Left ventricle myocardium inferior (tissue), 1 donor: ENCODE measurements at regions not wholly inside any gene's neighbourhood (a gene's known extent, or its start where the extent isn't known, plus 50 kb on each side); places are given as distances from the start of the nearest gene placed in this dataset.

ENCODE experiments used
- DNase-seq: peaks from one replicate; pipeline ENCODE4 v3.0.0-alpha.2; 2020
- H3K27ac ChIP-seq: fragments of 200-600 bp; replicated peaks from 2 replicates; pipeline ENCODE4 v1.8.0; 2021
- H3K27me3 ChIP-seq: fragments of 200-600 bp; 2 replicates; pipeline ENCODE4 v1.8.0; 2021; ENCODE audit warnings: low read depth
- H3K36me3 ChIP-seq: fragments of 200-600 bp; 2 replicates; pipeline ENCODE4 v1.8.0; 2021
- H3K4me1 ChIP-seq: fragments of 200-600 bp; 2 replicates; pipeline ENCODE4 v1.8.0; 2021
- H3K4me3 ChIP-seq: fragments of 200-600 bp; 2 replicates; pipeline ENCODE4 v1.8.0; 2021; ENCODE audit warnings: mild to moderate bottlenecking, moderate library complexity
- H3K9me3 ChIP-seq: fragments of 200-600 bp; replicated peaks from 2 replicates; pipeline ENCODE4 v1.8.0; 2021
- intact Hi-C: fragments of 100-400 bp; cut with micrococcal nuclease; formaldehyde crosslinking; loops from one replicate; pipeline ENCODE4 v1.11.0; 2022
- TF ChIP-seq, protein P1 (sequence below): fragments of 200-600 bp; IDR thresholded peaks from 2 replicates; pipeline ENCODE4 v1.8.0; 2021; ENCODE audit warnings: antibody characterized with exemption, mild to moderate bottlenecking, borderline replicate concordance
- donor health status: DM: no; HTN: yes; CAD: no; lungs with severe emphysema.

GRCh38 chr16:80442779-80443178, 98.0 kb upstream of the DYNLRB2 start:
- TF ChIP-seq, protein P1, sequence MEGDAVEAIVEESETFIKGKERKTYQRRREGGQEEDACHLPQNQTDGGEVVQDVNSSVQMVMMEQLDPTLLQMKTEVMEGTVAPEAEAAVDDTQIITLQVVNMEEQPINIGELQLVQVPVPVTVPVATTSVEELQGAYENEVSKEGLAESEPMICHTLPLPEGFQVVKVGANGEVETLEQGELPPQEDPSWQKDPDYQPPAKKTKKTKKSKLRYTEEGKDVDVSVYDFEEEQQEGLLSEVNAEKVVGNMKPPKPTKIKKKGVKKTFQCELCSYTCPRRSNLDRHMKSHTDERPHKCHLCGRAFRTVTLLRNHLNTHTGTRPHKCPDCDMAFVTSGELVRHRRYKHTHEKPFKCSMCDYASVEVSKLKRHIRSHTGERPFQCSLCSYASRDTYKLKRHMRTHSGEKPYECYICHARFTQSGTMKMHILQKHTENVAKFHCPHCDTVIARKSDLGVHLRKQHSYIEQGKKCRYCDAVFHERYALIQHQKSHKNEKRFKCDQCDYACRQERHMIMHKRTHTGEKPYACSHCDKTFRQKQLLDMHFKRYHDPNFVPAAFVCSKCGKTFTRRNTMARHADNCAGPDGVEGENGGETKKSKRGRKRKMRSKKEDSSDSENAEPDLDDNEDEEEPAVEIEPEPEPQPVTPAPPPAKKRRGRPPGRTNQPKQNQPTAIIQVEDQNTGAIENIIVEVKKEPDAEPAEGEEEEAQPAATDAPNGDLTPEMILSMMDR, result no peak

GRCh38 chr16:80441935-80442334, 98.9 kb upstream of the DYNLRB2 start:
- no peaks in the 10 kb centered on the region for H3K36me3 ChIP-seq
- intact Hi-C loops, result no loop called here
- no peak overlapping the region for H3K4me3 ChIP-seq
- TF ChIP-seq, protein P1, result no peak
- no peak for DNase-seq
- H3K27ac ChIP-seq, result no peak overlapping the region
- H3K9me3 ChIP-seq, result no peaks in the 10 kb centered on the region
- no peaks in the 10 kb centered on the region for H3K4me1 ChIP-seq
- peaks cover 13% of the 10 kb centered on the region for H3K27me3 ChIP-seq

More at GRCh38 chr16:80442779-80443178, 98.0 kb upstream of the DYNLRB2 start:
- Histone ChIP-seq H3K9me3 (no peaks in the 10 kb centered on the region), H3K36me3 (no peaks in the 10 kb centered on the region), H3K4me1 (no peaks in the 10 kb centered on the region), H3K27ac (no peak overlapping the region), H3K27me3 (peaks cover 13% of the 10 kb centered on the region), H3K4me3 (no peak overlapping the region)
- intact Hi-C loops, result no loop called here
- no peak for DNase-seq

GRCh38 chr16:80440667-80441066, 100.1 kb upstream of the DYNLRB2 start:
- TF ChIP-seq, protein P1, result no peak
- no peak overlapping the region for H3K27ac ChIP-seq
- peaks cover 13% of the 10 kb centered on the region for H3K27me3 ChIP-seq
- intact Hi-C loops, result no loop called here
- H3K36me3 ChIP-seq, result no peaks in the 10 kb centered on the region
- no peaks in the 10 kb centered on the region for H3K9me3 ChIP-seq
- DNase-seq, result no peak
- no peak overlapping the region for H3K4me3 ChIP-seq
- H3K4me1 ChIP-seq, result no peaks in the 10 kb centered on the region

- Histone ChIP-seq H3K36me3 (no peaks in the 10 kb centered on the region), H3K9me3 (no peaks in the 10 kb centered on the region), H3K4me1 (no peaks in the 10 kb centered on the region), H3K27ac (no peak overlapping the region), H3K27me3 (peaks cover 17% of the 10 kb centered on the region), H3K4me3 (no peak overlapping the region)
- no peak for DNase-seq
- TF ChIP-seq, protein P1, result no peak
- intact Hi-C loops, result no loop called here
Measured at GRCh38 chr16:80437707-80438106, 103.1 kb upstream of the DYNLRB2 start.

DNA sequence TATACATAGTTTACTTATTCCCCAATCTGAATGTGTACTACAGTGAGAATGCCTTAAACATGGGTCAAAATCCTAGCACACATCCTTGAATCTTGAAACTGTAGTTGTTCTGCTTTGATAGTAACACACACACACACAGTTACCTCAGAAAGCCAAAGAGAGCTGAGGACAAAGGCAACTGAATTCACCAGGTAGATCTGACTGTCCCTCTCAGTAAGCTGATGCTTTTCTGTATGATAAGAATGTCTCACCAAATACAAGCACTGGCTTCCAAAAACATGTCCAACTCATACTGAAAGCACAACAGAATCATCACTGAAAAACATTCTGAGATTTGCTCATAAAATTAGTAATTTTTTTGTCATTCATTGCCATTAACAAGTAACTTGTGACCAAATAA, 104.3 kb upstream of the DYNLRB2 start:
- H3K4me1 ChIP-seq, result no peaks in the 10 kb centered on the region
- peaks cover 23% of the 10 kb centered on the region for H3K27me3 ChIP-seq
- DNase-seq, result no peak
- intact Hi-C loops, result no loop called here
- H3K36me3 ChIP-seq, result no peaks in the 10 kb centered on the region
- no peaks in the 10 kb centered on the region for H3K9me3 ChIP-seq
- H3K4me3 ChIP-seq, result no peak overlapping the region
- TF ChIP-seq, protein P1, result no peak
- no peak overlapping the region for H3K27ac ChIP-seq

GRCh38 chr16:80433623-80434022, 107.2 kb upstream of the DYNLRB2 start:
- H3K4me3 ChIP-seq, result no peak overlapping the region
- H3K36me3 ChIP-seq, result no peaks in the 10 kb centered on the region
- no peak overlapping the region for H3K27ac ChIP-seq
- peaks cover 23% of the 10 kb centered on the region for H3K27me3 ChIP-seq
- intact Hi-C loops, result no loop called here
- TF ChIP-seq, protein P1, result no peak
- peaks cover 12% of the 10 kb centered on the region for H3K9me3 ChIP-seq
- DNase-seq, result no peak
- no peaks in the 10 kb centered on the region for H3K4me1 ChIP-seq
